ENCODE measurements at regions not wholly inside any gene's neighbourhood (a gene's known extent, or its start where the extent isn't known, plus 50 kb on each side); places are given as distances from the start of the nearest gene placed in this dataset.
"Not testable (repeated sequence)": the region's sequence is repeated elsewhere in the genome, so short reads cannot be mapped to it uniquely, and the experiment has no call there.

- no peak for DNase-seq (ENCODE audit: low spot score)
Measured at GRCh38 chr12:24361877-24362580, 412.6 kb upstream of the SOX5 start.

GRCh38 chr12:24360907-24361306, 411.4 kb upstream of the SOX5 start:
- DNase-seq (ENCODE audit: low spot score): no peak

- no peak for DNase-seq (ENCODE audit: low spot score)
Measured at GRCh38 chr12:24360461-24360860, 411.0 kb upstream of the SOX5 start.

- DNase-seq (ENCODE audit: low spot score): no peak
Measured at GRCh38 chr12:24360057-24360456, 410.6 kb upstream of the SOX5 start.

- no peak for DNase-seq (ENCODE audit: low spot score)
Measured at GRCh38 chr12:24359418-24359817, 409.9 kb upstream of the SOX5 start.

- DNase-seq (ENCODE audit: low spot score): no peak
Measured at GRCh38 chr12:24356240-24356804, 406.9 kb upstream of the SOX5 start.

- no peak for DNase-seq (ENCODE audit: low spot score)
Measured at GRCh38 chr12:24352363-24352762, 402.9 kb upstream of the SOX5 start.

GRCh38 chr12:24349051-24349799, 399.8 kb upstream of the SOX5 start:
- DNase-seq (ENCODE audit: low spot score): no peak

GRCh38 chr12:24348180-24348579, 398.7 kb upstream of the SOX5 start:
- DNase-seq (ENCODE audit: low spot score): not testable (repeated sequence)

- no peak for DNase-seq (ENCODE audit: low spot score)
Measured at GRCh38 chr12:24328261-24328660, 378.8 kb upstream of the SOX5 start.

GRCh38 chr12:24325331-24325730, 375.9 kb upstream of the SOX5 start:
- no peak for DNase-seq (ENCODE audit: low spot score)

- no peak for DNase-seq (ENCODE audit: low spot score)
Measured at GRCh38 chr12:24307716-24308335, 358.4 kb upstream of the SOX5 start.

GRCh38 chr12:24307153-24307552, 357.7 kb upstream of the SOX5 start:
- DNase-seq (ENCODE audit: low spot score): no peak

- no peak for DNase-seq (ENCODE audit: low spot score)
Measured at GRCh38 chr12:24306001-24306400, 356.5 kb upstream of the SOX5 start.

GRCh38 chr12:24304285-24304684, 354.8 kb upstream of the SOX5 start:
- DNase-seq (ENCODE audit: low spot score): no peak

GRCh38 chr12:24302708-24303107, 353.2 kb upstream of the SOX5 start:
- no peak for DNase-seq (ENCODE audit: low spot score)

GRCh38 chr12:24297516-24297915, 348.0 kb upstream of the SOX5 start:
- DNase-seq (ENCODE audit: low spot score): no peak

GRCh38 chr12:24293549-24293948, 344.1 kb upstream of the SOX5 start:
- DNase-seq (ENCODE audit: low spot score): no peak

- no peak for DNase-seq (ENCODE audit: low spot score)
Measured at GRCh38 chr12:24287963-24288362, 338.5 kb upstream of the SOX5 start.

- no peak for DNase-seq (ENCODE audit: low spot score)
Measured at GRCh38 chr12:24285448-24285847, 336.0 kb upstream of the SOX5 start.

GRCh38 chr12:24281341-24281740, 331.9 kb upstream of the SOX5 start:
- DNase-seq (ENCODE audit: low spot score): no peak

GRCh38 chr12:24280056-24280842, 330.8 kb upstream of the SOX5 start:
- no peak for DNase-seq (ENCODE audit: low spot score)

Data from HuH-7.5 (cell line).